ENCODE measurements at regions not wholly inside any gene's neighbourhood (a gene's known extent, or its start where the extent isn't known, plus 50 kb on each side); places are given as distances from the start of the nearest gene placed in this dataset.

DNA sequence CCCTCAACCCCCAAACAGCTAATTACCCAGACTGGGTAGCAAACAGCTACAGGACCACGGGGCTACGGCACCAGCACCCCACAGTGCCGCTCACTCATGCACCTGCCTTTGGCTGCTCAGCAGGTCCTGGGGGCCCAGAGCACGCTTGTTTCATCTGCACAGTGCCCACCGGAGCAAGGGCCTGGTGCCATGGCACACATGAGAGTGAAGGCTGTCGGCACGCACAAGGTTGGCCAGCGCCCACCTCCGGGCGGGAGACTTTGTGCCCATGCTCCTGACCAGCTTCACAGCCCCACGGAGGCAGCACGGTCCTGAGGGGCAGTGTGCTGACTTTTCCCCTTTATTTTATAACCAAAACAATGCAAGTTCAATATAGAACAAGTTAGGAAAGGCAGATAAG lies 135.9 kb upstream of the NSMCE3 start:
- H3K4me2 ChIP-seq (ENCODE audit: insufficient read depth in 1 of 2, low read depth in 2 of 2, low read length in 2 of 2): no peak overlapping the region
- POLR2A ChIA-PET (ENCODE audit: partially characterized antibody): no interaction called here
- H4K91ac ChIP-seq (replicated peaks; ENCODE audit: insufficient read length, low read length): no peak overlapping the region
- H3K9ac ChIP-seq (replicated peaks in 1 of 4; ENCODE audit: extremely low read depth in 1 of 4, low read depth in 3 of 4, low read length in 3 of 4): no peak overlapping the region
- DNase-seq (ENCODE audit: low read depth in 1 of 2, low spot score in 2 of 2) (no peak), FAIRE-seq (no peak)
- H3K4ac ChIP-seq (replicated peaks; ENCODE audit: insufficient read length, low read depth, low read length): no peak overlapping the region
- H3K4me3 ChIP-seq (ENCODE audit: extremely low read depth in 1 of 4, insufficient read depth in 2 of 4, low read depth in 3 of 4, low read length in 4 of 4): no peak overlapping the region
- no peak overlapping the region for H3K23ac ChIP-seq (ENCODE audit: insufficient read length)
- peaks cover 5 to 35% (median 26%) of the 10 kb centered on the region in 4 experiments for H3K4me1 ChIP-seq (replicated peaks in 1 of 4; ENCODE audit: control insufficient read depth in 3 of 4, insufficient read depth in 4 of 4, low read length in 3 of 4)
- CTCF ChIA-PET (ENCODE audit: partially characterized antibody): interaction anchor here (0.5 kb wide), 1 partner anchor 143 kb away, joined by 3 read pairs; no protein-coding TSS in a partner anchor
- no peaks in the 10 kb centered on the region for H3K27me3 ChIP-seq (replicated peaks in 1 of 4; ENCODE audit: control insufficient read depth in 3 of 4, extremely low read depth in 1 of 4, insufficient read depth in 3 of 4, low read length in 3 of 4)
- H4K8ac ChIP-seq (ENCODE audit: extremely low read depth, insufficient read depth, low read length): no peak overlapping the region; the same call in 1 of the 2 replicates
- H2BK120ac ChIP-seq (replicated peaks; ENCODE audit: low read depth, low read length): no peak overlapping the region
- TF ChIP-seq CTBP2 (IDR thresholded peaks at IDR 0.05; ENCODE audit: borderline replicate concordance, insufficient read depth, insufficient read length, low read length) (no peak), CEBPB (IDR thresholded peaks at IDR 0.05; ENCODE audit: low read depth, low read length) (no peak), CHD2 (IDR thresholded peaks at IDR 0.05; ENCODE audit: low read length) (no peak), POU5F1 (IDR thresholded peaks at IDR 0.05; ENCODE audit: low read depth, low read length) (no peak), SP1 (IDR thresholded peaks at IDR 0.05; ENCODE audit: low read depth, low read length) (no peak), FOSL1 (IDR thresholded peaks at IDR 0.05; ENCODE audit: insufficient read depth, low read depth, low read length) (no peak), RBBP5 (IDR thresholded peaks at IDR 0.05; ENCODE audit: borderline replicate concordance, low read depth, low read length) (no peak), TCF12 (IDR thresholded peaks at IDR 0.05; ENCODE audit: low read depth, low read length) (no peak)
- H3K56ac ChIP-seq (replicated peaks; ENCODE audit: insufficient read length, low read depth, low read length): no peak overlapping the region
- H3K23me2 ChIP-seq (ENCODE audit: low read depth, low read length): no peaks in the 10 kb centered on the region
- no peak overlapping the region for H2BK15ac ChIP-seq (ENCODE audit: low read length)
- no peak overlapping the region for H3K14ac ChIP-seq (ENCODE audit: insufficient read length)
- no peak overlapping the region for H3K18ac ChIP-seq (ENCODE audit: extremely low read depth, low read length)
- no peaks in the 10 kb centered on the region for H3K9me3 ChIP-seq (ENCODE audit: insufficient read depth in 2 of 2, low read depth in 1 of 2, low read length in 1 of 2)
- H4K20me1 ChIP-seq (replicated peaks in 1 of 2; ENCODE audit: control insufficient read depth in 1 of 2, insufficient read depth in 2 of 2, low read length in 2 of 2): no peaks in the 10 kb centered on the region
- no peak overlapping the region for H2BK5ac ChIP-seq (ENCODE audit: low read depth, low read length)
- H3K27ac ChIP-seq (ENCODE audit: low read depth, low read length): no peak overlapping the region
- WGBS, 2 experiments (ENCODE audit: extremely low coverage in 1 of 2, insufficient coverage in 1 of 2, insufficient read length in 1 of 2, insufficient replicate concordance in 2 of 2, low coverage in 1 of 2, low lambda C conversion rate in 2 of 2, missing lambda C conversion rate in 1 of 2): 94% methylated on average over 11 of the region's 12 CpGs; no CpG with 5 or more reads in 1 of the 2 experiments
- no peak overlapping the region for H2AFZ ChIP-seq (ENCODE audit: low read length)
- no peak overlapping the region for H2BK20ac ChIP-seq (ENCODE audit: low read length)
- no peaks in the 10 kb centered on the region for H3K79me1 ChIP-seq (ENCODE audit: low read depth, low read length)
- H3K36me3 ChIP-seq (ENCODE audit: control insufficient read depth in 2 of 4, insufficient read depth in 4 of 4, low read length in 3 of 4): no peaks in the 10 kb centered on the region
- no peak overlapping the region for H2AK5ac ChIP-seq (ENCODE audit: low read depth, low read length)
- peaks cover 0 to 4% of the 10 kb centered on the region in 2 experiments; a peak in 1 of 4 replicates for H3K79me2 ChIP-seq (ENCODE audit: control insufficient read depth in 1 of 2, insufficient read depth in 2 of 2, low read length in 2 of 2)
- H4K5ac ChIP-seq (ENCODE audit: insufficient read length, low read depth, low read length): no peak overlapping the region
- no peak overlapping the region for H2BK12ac ChIP-seq (ENCODE audit: low read depth, low read length)

Data from H1 (cell line).